Upper lobe of right lung (tissue), 1 donor: ENCODE measurements at regions not wholly inside any gene's neighbourhood (a gene's known extent, or its start where the extent isn't known, plus 50 kb on each side); places are given as distances from the start of the nearest gene placed in this dataset.

Experiments used
- ATAC-seq: fragments of 200-7000 bp; cut with Tn5 transposase; one replicate; pipeline ENCODE4 v1.9.1; 2020; ENCODE audit warnings: mild to moderate bottlenecking, moderate library complexity
- DNase-seq: peaks from one replicate; pipeline ENCODE4 v3.0.0-alpha.2; 2020
- H3K27ac ChIP-seq: fragments of 200-600 bp; one replicate; pipeline ENCODE4 v1.8.0; 2022
- H3K27me3 ChIP-seq: fragments of 200-600 bp; one replicate; pipeline ENCODE4 v1.8.0; 2022; ENCODE audit warnings: mild to moderate bottlenecking
- H3K36me3 ChIP-seq: fragments of 200-600 bp; one replicate; pipeline ENCODE4 v1.8.0; 2022
- H3K4me1 ChIP-seq: fragments of 200-600 bp; one replicate; pipeline ENCODE4 v1.8.0; 2022
- H3K4me3 ChIP-seq: fragments of 200-600 bp; one replicate; pipeline ENCODE4 v1.8.0; 2022; ENCODE audit warnings: mild to moderate bottlenecking
- H3K9me3 ChIP-seq: fragments of 200-600 bp; one replicate; pipeline ENCODE4 v1.8.0; 2022
- intact Hi-C: fragments of 100-400 bp; cut with DNase I; formaldehyde crosslinking; loops from one replicate; pipeline ENCODE4 v1.11.0; 2022
- TF ChIP-seq, protein P1 (sequence below): fragments of 200-600 bp; IDR thresholded peaks from one replicate; pipeline ENCODE4 v1.8.0; 2022; ENCODE audit warnings: antibody characterized with exemption
- donor health status: DM: no; HTN: yes; CAD: no; lungs with severe emphysema.

DNA sequence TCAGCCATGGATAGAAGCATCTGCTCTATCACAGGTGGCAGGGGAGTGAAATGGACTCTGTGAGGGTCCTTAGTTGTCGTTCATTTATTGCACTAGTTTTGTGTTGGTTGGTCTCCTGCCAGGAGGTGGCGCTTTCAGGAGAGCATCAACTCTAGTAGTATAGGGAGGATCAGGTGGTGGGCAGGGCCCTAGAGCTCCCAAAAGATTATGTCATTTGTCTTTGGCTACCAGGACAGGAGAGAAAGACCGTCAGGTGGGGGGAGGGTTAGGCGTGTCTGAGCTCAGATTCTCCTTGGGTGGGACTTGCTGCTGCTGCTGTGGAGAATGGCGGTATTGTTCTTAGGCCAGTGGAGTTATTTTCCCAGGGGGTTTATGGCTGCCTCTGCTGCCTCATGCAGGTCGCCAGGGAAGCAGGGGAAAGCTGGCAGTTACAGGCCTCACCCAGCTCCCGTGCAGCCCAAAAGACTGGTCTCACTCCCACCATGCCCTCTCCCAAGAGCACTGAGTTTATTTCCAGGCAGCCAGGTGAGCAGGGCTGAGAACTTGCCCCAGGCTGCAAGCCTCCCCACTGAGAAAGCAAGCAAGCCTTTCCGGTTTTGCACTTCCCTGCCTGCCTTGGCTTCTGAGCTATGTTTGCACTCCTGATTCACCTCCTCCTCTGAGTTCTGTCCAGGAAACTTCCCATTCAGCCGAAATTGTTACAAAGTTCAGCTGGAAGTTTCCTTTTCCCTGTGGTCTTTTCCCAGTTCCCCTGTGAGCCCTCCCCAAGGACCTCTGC, 317.3 kb downstream of the TAF11L14 start:
- no peaks in the 10 kb centered on the region for H3K27me3 ChIP-seq
- H3K9me3 ChIP-seq, result no peaks in the 10 kb centered on the region
- H3K4me3 ChIP-seq, result no peak overlapping the region
- H3K4me1 ChIP-seq, result no peaks in the 10 kb centered on the region
- DNase-seq (no peak), ATAC-seq (no peak)
- H3K27ac ChIP-seq, result no peak overlapping the region
- intact Hi-C loops, result no loop called here
- H3K36me3 ChIP-seq, result no peaks in the 10 kb centered on the region
- TF ChIP-seq, protein P1, sequence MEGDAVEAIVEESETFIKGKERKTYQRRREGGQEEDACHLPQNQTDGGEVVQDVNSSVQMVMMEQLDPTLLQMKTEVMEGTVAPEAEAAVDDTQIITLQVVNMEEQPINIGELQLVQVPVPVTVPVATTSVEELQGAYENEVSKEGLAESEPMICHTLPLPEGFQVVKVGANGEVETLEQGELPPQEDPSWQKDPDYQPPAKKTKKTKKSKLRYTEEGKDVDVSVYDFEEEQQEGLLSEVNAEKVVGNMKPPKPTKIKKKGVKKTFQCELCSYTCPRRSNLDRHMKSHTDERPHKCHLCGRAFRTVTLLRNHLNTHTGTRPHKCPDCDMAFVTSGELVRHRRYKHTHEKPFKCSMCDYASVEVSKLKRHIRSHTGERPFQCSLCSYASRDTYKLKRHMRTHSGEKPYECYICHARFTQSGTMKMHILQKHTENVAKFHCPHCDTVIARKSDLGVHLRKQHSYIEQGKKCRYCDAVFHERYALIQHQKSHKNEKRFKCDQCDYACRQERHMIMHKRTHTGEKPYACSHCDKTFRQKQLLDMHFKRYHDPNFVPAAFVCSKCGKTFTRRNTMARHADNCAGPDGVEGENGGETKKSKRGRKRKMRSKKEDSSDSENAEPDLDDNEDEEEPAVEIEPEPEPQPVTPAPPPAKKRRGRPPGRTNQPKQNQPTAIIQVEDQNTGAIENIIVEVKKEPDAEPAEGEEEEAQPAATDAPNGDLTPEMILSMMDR, result no peak

DNA sequence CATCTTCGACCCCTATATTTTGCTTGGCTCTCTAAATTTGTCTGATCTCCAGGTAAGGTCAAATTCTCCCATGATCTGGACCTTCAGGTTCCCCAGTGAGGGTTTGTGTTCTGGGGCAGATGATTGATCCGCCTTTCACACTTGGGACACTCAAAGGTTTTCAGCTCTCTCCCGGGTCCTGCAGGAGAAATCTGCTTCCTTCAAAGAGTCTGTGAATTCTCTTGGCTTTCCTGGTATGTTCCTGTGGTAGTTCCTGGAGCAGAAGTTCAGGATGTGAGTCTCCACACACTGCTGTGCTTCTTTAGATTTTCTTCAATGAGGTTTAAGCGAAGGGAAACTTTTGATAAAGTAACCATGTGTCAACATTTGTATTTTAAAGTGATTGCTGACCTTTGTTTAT, 318.0 kb downstream of the TAF11L14 start:
- Histone ChIP-seq H3K36me3 (no peaks in the 10 kb centered on the region), H3K9me3 (no peaks in the 10 kb centered on the region), H3K4me3 (no peak overlapping the region), H3K27ac (no peak overlapping the region), H3K4me1 (no peaks in the 10 kb centered on the region), H3K27me3 (no peaks in the 10 kb centered on the region)
- DNase-seq (no peak), ATAC-seq (no peak)
- TF ChIP-seq, protein P1, result no peak
- intact Hi-C loops, result no loop called here

DNA sequence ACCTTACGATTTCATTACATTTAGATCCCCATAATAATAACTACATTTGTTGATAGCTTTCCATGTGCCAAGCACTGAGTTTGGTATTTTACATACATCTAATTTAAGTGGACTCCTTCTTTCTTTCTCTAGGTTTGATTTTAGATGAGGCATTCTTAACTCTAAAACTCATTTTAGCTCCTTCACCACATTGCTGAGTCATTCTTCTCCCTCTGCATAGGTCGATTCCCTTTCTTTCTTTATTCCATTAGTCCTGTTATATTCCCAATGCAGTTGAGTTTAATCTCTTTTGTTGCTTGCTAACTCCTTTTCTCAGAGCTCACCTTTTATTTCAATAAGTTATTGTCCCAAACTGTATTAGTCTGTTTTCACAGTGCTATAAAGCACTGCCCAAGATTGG, 329.8 kb downstream of the TAF11L14 start:
- Histone ChIP-seq H3K27me3 (no peaks in the 10 kb centered on the region), H3K9me3 (no peaks in the 10 kb centered on the region), H3K4me1 (no peaks in the 10 kb centered on the region), H3K4me3 (no peak overlapping the region), H3K27ac (no peak overlapping the region), H3K36me3 (no peaks in the 10 kb centered on the region)
- TF ChIP-seq, protein P1, result no peak
- DNase-seq, result no peak
- intact Hi-C loops, result no loop called here
- ATAC-seq, result no peak

DNA sequence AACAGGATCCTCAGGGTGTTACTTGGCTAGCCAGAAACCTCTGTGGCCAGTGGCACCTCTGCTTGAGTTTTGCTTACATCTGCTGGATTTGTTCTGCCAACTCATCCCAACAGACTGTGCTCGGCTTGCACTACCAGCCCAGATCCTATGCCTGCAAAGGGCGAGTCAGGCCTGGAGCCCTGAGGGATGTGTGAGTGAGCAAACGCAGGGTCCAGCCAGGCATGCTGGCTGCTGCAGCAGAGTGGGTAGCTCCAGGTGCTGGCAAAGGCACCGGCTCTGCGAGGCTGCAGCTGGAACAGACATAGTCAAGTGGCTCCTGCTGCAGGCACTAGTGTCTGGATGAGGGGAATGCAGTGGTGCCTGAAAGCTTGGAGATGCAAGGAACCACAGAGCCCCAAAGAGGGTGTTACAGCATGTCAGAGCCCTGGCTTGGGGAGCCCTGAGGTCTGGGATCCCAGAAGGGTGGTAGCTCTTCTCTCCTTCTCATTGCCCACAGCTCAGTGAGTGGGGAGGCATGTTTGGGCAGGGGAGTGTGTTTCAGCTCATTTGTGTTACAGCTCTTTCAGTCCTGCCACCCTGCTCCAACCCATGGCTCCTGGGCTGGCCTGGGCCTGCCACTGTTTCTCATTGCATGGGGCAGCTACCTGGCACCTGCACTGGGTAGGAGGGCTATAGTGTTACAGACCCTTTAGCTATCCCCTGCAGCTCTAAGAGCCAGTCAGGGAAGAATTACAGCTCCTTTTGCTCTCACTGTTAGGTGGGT, 332.6 kb downstream of the TAF11L14 start:
- no peaks in the 10 kb centered on the region for H3K9me3 ChIP-seq
- H3K36me3 ChIP-seq, result no peaks in the 10 kb centered on the region
- intact Hi-C loops, result no loop called here
- H3K4me1 ChIP-seq, result no peaks in the 10 kb centered on the region
- TF ChIP-seq, protein P1, result no peak
- DNase-seq (no peak), ATAC-seq (peak; percentile 36)
- H3K27me3 ChIP-seq, result no peaks in the 10 kb centered on the region
- no peak overlapping the region for H3K4me3 ChIP-seq
- no peak overlapping the region for H3K27ac ChIP-seq

DNA sequence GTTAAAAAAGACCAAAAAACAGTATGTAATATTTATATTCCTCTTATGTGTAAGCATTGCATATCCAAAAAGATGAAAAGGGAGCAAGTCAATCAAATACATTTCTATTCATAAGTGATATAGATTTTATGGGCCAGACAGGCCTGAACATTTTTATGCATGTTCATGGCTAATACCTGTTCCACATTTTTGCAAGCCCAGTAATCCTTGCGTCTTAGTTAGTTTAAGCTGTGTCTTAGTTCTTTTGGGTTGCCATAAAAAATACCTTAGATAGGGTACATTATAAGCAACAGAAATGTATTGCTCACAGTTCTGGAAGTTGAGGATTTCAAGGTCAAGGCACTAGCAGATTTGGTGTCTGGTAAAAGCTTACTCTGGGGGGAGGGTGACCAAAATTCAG, 342.1 kb downstream of the TAF11L14 start:
- Histone ChIP-seq H3K4me1 (no peaks in the 10 kb centered on the region), H3K27ac (no peak overlapping the region), H3K27me3 (no peaks in the 10 kb centered on the region), H3K4me3 (no peak overlapping the region), H3K9me3 (no peaks in the 10 kb centered on the region), H3K36me3 (no peaks in the 10 kb centered on the region)
- TF ChIP-seq, protein P1, result no peak
- ATAC-seq (no peak), DNase-seq (no peak)
- intact Hi-C loops, result no loop called here
